ENCODE measurements at regions not wholly inside any gene's neighbourhood (a gene's known extent, or its start where the extent isn't known, plus 50 kb on each side); places are given as distances from the start of the nearest gene placed in this dataset.
A peak's percentile ranks its signal among the peaks of the same experiment; 100 is the strongest.

DNA sequence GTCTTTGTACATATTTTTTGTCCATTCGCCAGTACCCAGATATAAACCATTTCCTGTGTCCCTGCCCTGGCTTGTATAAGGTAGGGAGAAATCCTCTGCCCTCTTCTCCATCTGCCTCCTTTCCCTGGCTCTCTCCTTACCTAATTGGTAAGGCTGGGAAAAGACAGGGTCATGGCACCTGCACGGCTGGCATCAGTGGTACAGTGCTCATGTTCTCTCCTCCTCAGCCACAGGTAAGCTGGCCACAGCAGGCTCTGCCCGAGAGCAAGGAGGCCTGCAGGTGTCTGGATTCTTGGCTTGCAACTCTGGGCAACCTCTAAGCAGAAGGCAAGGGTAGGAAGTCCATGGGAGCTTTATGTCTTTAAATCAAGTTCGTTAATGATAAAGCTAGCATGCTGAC lies 419.9 kb downstream of the BUD13 start:
- intact Hi-C loops (cut with DNase I; ENCODE audit: low total_unique reads): no loop called here
- in situ Hi-C loops (cut with MboI; ENCODE audit: low sequenced_read_pairs in 4 of 4): no loop called here
- Histone ChIP-seq H3K27me3 (peaks cover 0 to 2% (median 2%) of the 10 kb centered on the region in 3 donors), H3K4me3 (no peak overlapping the region), H3K27ac (no peak overlapping the region), H3K36me3 (no peaks in the 10 kb centered on the region), H3K4me1 (no peaks in the 10 kb centered on the region), H3K9me3 (no peaks in the 10 kb centered on the region)
- DNase-seq (no peak), ATAC-seq (no peak)
- TF ChIP-seq POLR2A (IDR thresholded peaks at IDR 0.05): no peak
- TF ChIP-seq, protein P1, sequence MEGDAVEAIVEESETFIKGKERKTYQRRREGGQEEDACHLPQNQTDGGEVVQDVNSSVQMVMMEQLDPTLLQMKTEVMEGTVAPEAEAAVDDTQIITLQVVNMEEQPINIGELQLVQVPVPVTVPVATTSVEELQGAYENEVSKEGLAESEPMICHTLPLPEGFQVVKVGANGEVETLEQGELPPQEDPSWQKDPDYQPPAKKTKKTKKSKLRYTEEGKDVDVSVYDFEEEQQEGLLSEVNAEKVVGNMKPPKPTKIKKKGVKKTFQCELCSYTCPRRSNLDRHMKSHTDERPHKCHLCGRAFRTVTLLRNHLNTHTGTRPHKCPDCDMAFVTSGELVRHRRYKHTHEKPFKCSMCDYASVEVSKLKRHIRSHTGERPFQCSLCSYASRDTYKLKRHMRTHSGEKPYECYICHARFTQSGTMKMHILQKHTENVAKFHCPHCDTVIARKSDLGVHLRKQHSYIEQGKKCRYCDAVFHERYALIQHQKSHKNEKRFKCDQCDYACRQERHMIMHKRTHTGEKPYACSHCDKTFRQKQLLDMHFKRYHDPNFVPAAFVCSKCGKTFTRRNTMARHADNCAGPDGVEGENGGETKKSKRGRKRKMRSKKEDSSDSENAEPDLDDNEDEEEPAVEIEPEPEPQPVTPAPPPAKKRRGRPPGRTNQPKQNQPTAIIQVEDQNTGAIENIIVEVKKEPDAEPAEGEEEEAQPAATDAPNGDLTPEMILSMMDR (IDR thresholded peaks at IDR 0.05 in 4 of 5, conservative IDR thresholded peaks at IDR 0.05 in 1 of 5): no peak

DNA sequence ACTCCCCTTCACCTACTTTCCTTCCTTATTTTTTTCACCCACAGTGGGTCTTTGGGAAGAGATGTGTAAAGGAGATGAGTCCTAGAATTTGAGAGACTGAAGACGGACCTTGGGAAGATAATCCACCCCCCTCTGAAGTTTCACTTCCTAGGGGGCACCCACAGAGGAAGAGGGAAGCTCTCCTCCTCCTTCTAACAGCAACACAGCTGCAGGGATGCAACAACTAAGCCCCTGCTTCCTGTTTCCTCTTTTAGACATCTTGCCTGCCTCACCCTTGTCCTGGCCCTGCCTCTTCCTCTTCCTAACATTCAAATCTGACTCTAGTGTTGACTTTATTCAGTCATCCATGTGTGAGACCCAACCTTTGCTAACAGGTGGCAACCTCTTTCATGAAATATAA lies 424.6 kb downstream of the BUD13 start:
- in situ Hi-C loops (cut with MboI; ENCODE audit: low sequenced_read_pairs in 4 of 4) (no loop called here), intact Hi-C loops (cut with DNase I; ENCODE audit: low total_unique reads) (no loop called here)
- Histone ChIP-seq H3K27me3 (no peaks in the 10 kb centered on the region), H3K27ac (no peak overlapping the region), H3K36me3 (no peaks in the 10 kb centered on the region), H3K4me3 (no peak overlapping the region), H3K4me1 (no peaks in the 10 kb centered on the region), H3K9me3 (no peaks in the 10 kb centered on the region)
- ATAC-seq: no peak
- TF ChIP-seq, protein P1 (IDR thresholded peaks at IDR 0.05 in 4 of 5, conservative IDR thresholded peaks at IDR 0.05 in 1 of 5): no peak
- no peak for TF ChIP-seq POLR2A (IDR thresholded peaks at IDR 0.05)
- peak in 1 of 2 donors; percentile 17 for DNase-seq

DNA sequence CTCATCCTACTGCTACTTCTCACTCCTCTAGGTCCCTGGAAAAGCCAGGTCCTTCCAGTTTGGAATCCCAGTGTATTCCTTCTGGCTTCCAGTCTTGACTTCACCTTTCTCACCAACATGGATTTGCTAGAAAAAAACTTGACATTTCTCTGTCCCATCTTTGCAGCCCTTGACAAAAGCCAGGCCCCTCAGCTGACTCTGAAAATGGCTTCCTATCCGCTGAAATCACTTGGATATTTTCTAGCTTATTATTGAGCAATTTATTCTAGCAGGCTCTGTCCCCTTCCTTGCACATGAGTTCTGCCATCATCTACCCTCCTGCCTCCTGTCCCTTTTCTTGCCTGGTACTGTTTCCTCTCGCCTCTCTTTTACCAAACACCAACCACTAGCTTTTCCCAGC lies 427.2 kb downstream of the BUD13 start:
- Histone ChIP-seq H3K27me3 (no peaks in the 10 kb centered on the region), H3K9me3 (no peaks in the 10 kb centered on the region), H3K4me3 (no peak overlapping the region), H3K36me3 (no peaks in the 10 kb centered on the region), H3K27ac (no peak overlapping the region), H3K4me1 (no peaks in the 10 kb centered on the region)
- DNase-seq (no peak), ATAC-seq (no peak)
- TF ChIP-seq, protein P1 (IDR thresholded peaks at IDR 0.05 in 4 of 5, conservative IDR thresholded peaks at IDR 0.05 in 1 of 5): no peak
- in situ Hi-C loops (cut with MboI; ENCODE audit: low sequenced_read_pairs in 4 of 4) (no loop called here), intact Hi-C loops (cut with DNase I; ENCODE audit: low total_unique reads) (no loop called here)

DNA sequence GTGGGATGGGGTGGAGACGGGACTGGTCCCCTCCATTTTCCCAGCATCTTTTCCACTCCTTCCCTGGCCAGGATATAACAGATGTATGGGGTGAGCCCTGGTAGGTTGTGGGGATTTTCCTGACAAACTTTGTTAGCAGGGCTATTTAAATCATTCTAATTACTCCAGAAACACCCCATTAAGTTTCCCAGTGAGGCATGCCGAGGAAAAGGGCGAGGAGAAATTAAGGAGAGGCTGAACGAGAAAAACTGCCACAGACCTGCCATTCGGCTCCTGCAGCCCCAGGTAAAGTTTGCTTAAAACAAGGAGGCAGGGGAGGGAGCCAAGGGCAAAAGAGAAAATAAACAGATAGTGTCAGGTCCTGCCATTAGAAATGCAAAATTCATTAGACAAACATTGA lies 428.2 kb downstream of the BUD13 start:
- in situ Hi-C loops (cut with MboI; ENCODE audit: low sequenced_read_pairs in 4 of 4): no loop called here
- DNase-seq: no peak
- Histone ChIP-seq H3K36me3 (no peaks in the 10 kb centered on the region), H3K4me3 (no peak overlapping the region), H3K27ac (no peak overlapping the region), H3K9me3 (no peaks in the 10 kb centered on the region), H3K4me1 (no peaks in the 10 kb centered on the region), H3K27me3 (no peaks in the 10 kb centered on the region)
- TF ChIP-seq, protein P1 (IDR thresholded peaks at IDR 0.05 in 4 of 5, conservative IDR thresholded peaks at IDR 0.05 in 1 of 5): no peak
- TF ChIP-seq POLR2A (IDR thresholded peaks at IDR 0.05): no peak
- intact Hi-C loops (cut with DNase I; ENCODE audit: low total_unique reads): no loop called here
- ATAC-seq: no peak

DNA sequence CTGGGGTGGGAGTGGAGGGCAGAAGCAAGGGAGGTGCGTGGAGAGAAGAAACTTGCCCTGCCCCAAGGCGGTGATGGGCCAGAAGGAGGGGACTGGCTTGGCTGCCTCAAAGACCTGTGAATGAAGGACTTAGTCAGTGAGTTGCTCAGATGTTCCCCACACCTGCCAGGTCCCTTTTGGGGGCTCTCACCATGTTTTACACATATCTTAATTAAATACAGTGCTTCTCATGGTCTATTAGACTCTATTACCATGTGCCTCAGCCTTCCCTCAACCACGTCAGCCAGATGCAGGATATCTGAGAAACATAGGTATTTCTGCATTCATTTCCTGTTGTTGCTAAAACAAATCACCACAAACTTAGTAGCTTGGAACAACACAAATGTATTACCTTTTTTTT lies 429.5 kb downstream of the BUD13 start:
- TF ChIP-seq, protein P1 (IDR thresholded peaks at IDR 0.05 in 4 of 5, conservative IDR thresholded peaks at IDR 0.05 in 1 of 5): no peak
- TF ChIP-seq POLR2A (IDR thresholded peaks at IDR 0.05): no peak
- no peaks in the 10 kb centered on the region for H3K36me3 ChIP-seq
- no peak for DNase-seq
- no peak for ATAC-seq
- H3K27me3 ChIP-seq: no peaks in the 10 kb centered on the region
- no peaks in the 10 kb centered on the region for H3K4me1 ChIP-seq
- in situ Hi-C loops (cut with MboI; ENCODE audit: low sequenced_read_pairs in 4 of 4) (no loop called here), intact Hi-C loops (cut with DNase I; ENCODE audit: low total_unique reads) (no loop called here)
- no peaks in the 10 kb centered on the region for H3K9me3 ChIP-seq
- no peak overlapping the region for H3K27ac ChIP-seq
- no peak overlapping the region for H3K4me3 ChIP-seq

Data from gastrocnemius medialis (tissue), 4 donors.